SK-N-SH treated with all-trans-retinoic acid at 6 μM for 48 hours (cell line): ENCODE measurements at regions not wholly inside any gene's neighbourhood (a gene's known extent, or its start where the extent isn't known, plus 50 kb on each side); places are given as distances from the start of the nearest gene placed in this dataset.

Experiments
- BACH2 ChIP-seq: fragments of 250-450 bp; sonication (Bioruptor Pico); IDR thresholded peaks from 2 replicates; pipeline ENCODE4 v1.9.0; 2021; ENCODE audit warnings: mild to moderate bottlenecking, borderline replicate concordance
- CSDC2 ChIP-seq: fragments of 250-450 bp; sonication (Bioruptor Pico); IDR thresholded peaks from 2 replicates; pipeline ENCODE4 v1.5.0; 2020; ENCODE audit warnings: mild to moderate bottlenecking, moderate library complexity
- PPARA ChIP-seq: fragments of 250-450 bp; sonication (Bioruptor Pico); IDR thresholded peaks from 2 replicates; pipeline ENCODE4 v1.5.0; 2020; ENCODE audit warnings: mild to moderate bottlenecking, borderline replicate concordance
- RARB ChIP-seq: fragments of 250-450 bp; sonication (Bioruptor Pico); IDR thresholded peaks from 2 replicates; pipeline ENCODE4 v1.8.0; 2021; ENCODE audit warnings: mild to moderate bottlenecking, moderate library complexity
- TOX ChIP-seq: fragments of 250-450 bp; sonication (Bioruptor Pico); IDR thresholded peaks from 2 replicates; pipeline ENCODE4 v1.8.0; 2021; ENCODE audit warnings: mild to moderate bottlenecking, moderate library complexity, borderline replicate concordance
- TSHZ2 ChIP-seq: fragments of 250-450 bp; sonication (Bioruptor Pico); IDR thresholded peaks from 2 replicates; pipeline ENCODE4 v1.5.0; 2020; ENCODE audit warnings: mild to moderate bottlenecking, moderate library complexity
- ZC3H10 ChIP-seq: fragments of 250-450 bp; sonication (Bioruptor Pico); IDR thresholded peaks from 2 replicates; pipeline ENCODE4 v1.5.1; 2021; ENCODE audit warnings: mild to moderate bottlenecking, moderate library complexity
- ZFP3 ChIP-seq: fragments of 250-450 bp; sonication (Bioruptor Pico); IDR thresholded peaks from 2 replicates; pipeline ENCODE4 v1.5.0; 2020; ENCODE audit warnings: mild to moderate bottlenecking, moderate library complexity
- ZNF565 ChIP-seq: fragments of 450-650 bp; formaldehyde crosslinking; conservative IDR thresholded peaks from 2 replicates; pipeline ENCODE4 v1.5.0; 2020; ENCODE audit warnings: low read depth, mild to moderate bottlenecking, moderate library complexity

GRCh38 chr5:162209005-162209605, 141.5 kb downstream of the GABRG2 start:
- TF ChIP-seq PPARA: no peak
- no peak for TF ChIP-seq ZFP3 (CRISPR knock-in tag)
- no peak for TF ChIP-seq TSHZ2
- TF ChIP-seq ZC3H10 (CRISPR knock-in tag): no peak
- TF ChIP-seq RARB (CRISPR knock-in tag): no peak
- TF ChIP-seq BACH2 (CRISPR knock-in tag): no peak
- TF ChIP-seq ZNF565 (CRISPR knock-in tag): no peak
- TF ChIP-seq CSDC2 (CRISPR knock-in tag): no peak
- no peak for TF ChIP-seq TOX (CRISPR knock-in tag)
